ENCODE measurements at regions not wholly inside any gene's neighbourhood (a gene's known extent, or its start where the extent isn't known, plus 50 kb on each side); places are given as distances from the start of the nearest gene placed in this dataset.

DNA sequence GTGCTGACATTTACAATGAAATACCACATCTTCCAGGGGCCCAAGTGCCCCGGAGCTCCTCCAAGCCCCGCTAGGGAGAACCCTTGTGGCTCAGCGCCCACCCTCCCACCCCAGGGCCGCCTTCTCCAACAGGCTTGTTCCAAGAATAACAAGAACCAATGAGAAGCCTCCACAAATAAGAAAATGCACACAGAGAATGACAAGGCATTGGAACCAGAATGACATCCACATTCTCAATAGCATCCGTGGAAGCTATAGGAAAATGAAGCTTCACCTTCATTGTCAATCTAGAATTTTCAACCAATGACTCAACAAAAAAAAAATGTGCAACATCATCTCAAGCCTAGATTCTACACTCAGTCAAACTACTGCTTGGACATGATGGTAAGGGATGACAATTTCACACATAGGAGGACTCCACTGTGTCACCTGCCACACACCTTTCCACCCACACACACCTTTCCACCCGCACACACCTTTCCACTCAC is 50.4 kb upstream of the PPP2R2D start:
- Histone ChIP-seq H3K4me1 (ENCODE audit: low read depth) (no peaks in the 10 kb centered on the region), H3K36me3 (ENCODE audit: low read depth) (no peaks in the 10 kb centered on the region), H3K4me3 (no peak overlapping the region), H3K9me3 (no peaks in the 10 kb centered on the region)
- TF ChIP-seq, protein P1, sequence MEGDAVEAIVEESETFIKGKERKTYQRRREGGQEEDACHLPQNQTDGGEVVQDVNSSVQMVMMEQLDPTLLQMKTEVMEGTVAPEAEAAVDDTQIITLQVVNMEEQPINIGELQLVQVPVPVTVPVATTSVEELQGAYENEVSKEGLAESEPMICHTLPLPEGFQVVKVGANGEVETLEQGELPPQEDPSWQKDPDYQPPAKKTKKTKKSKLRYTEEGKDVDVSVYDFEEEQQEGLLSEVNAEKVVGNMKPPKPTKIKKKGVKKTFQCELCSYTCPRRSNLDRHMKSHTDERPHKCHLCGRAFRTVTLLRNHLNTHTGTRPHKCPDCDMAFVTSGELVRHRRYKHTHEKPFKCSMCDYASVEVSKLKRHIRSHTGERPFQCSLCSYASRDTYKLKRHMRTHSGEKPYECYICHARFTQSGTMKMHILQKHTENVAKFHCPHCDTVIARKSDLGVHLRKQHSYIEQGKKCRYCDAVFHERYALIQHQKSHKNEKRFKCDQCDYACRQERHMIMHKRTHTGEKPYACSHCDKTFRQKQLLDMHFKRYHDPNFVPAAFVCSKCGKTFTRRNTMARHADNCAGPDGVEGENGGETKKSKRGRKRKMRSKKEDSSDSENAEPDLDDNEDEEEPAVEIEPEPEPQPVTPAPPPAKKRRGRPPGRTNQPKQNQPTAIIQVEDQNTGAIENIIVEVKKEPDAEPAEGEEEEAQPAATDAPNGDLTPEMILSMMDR (IDR thresholded peaks at IDR 0.05), result no peak
- ATAC-seq (no peak), DNase-seq (no peak)
- intact Hi-C loops (cut with DNase I, micrococcal nuclease), result no loop called here

Data from mucosa of descending colon (tissue), 3 donors.